Psoas muscle (tissue), 7 donors: ENCODE measurements at regions not wholly inside any gene's neighbourhood (a gene's known extent, or its start where the extent isn't known, plus 50 kb on each side); places are given as distances from the start of the nearest gene placed in this dataset.

Experiments
- ATAC-seq, 4 donors: fragments of 200-7000 bp; cut with Tn5 transposase; one replicate each; pipeline ENCODE4 v1.9.1; 2020; ENCODE audit warnings: moderate library complexity in 3 of 4, mild to moderate bottlenecking in 2 of 4
- DNase-seq, 2 donors: peaks; one replicate each; pipeline ENCODE4 v3.0.0-alpha.2; 2020
- H3K27ac ChIP-seq: fragments of 200-600 bp; one replicate; pipeline ENCODE4 v1.8.0; 2022
- H3K27me3 ChIP-seq, 3 donors: fragments of 200-600 bp in 1 of 3; one replicate each; pipeline versions ENCODE4 v1.6.1 to v1.8.0; 2013 to 2022; ENCODE audit warnings: low read length in 2 of 3, mild to moderate bottlenecking in 2 of 3, moderate library complexity in 1 of 3; ENCODE audit not compliant: insufficient read depth in 3 of 3
- H3K36me3 ChIP-seq, 2 donors: fragments of 200-600 bp in 1 of 2; one replicate each; pipeline versions ENCODE4 v1.6.1 to v1.8.0; 2013 to 2022; ENCODE audit warnings: low read depth in 1 of 2, mild to moderate bottlenecking in 1 of 2, moderate library complexity in 1 of 2; ENCODE audit not compliant: insufficient read depth in 1 of 2
- H3K4me1 ChIP-seq: fragments of 200-600 bp; one replicate; pipeline ENCODE4 v1.8.0; 2022
- H3K4me3 ChIP-seq: fragments of 200-600 bp; one replicate; pipeline ENCODE4 v1.8.0; 2022; ENCODE audit warnings: mild to moderate bottlenecking
- H3K9me3 ChIP-seq: fragments of 200-600 bp; one replicate; pipeline ENCODE4 v1.8.0; 2022
- WGBS, 3 donors: extraction: QIAGEN DNeasy Blood & Tissue Kit; methylation state at CpG; one replicate each; pipeline versions ENCODE4 v1.1.6 to v1.1.7; 2013; 5-methylcytosine and 5-hydroxymethylcytosine counted together
- intact Hi-C, 2 donors: fragments of 100-400 bp; cut with DNase I; formaldehyde crosslinking; loops; one replicate each; pipeline versions ENCODE4 v1.11.0 to v1.14.2; 2022
- TF ChIP-seq, protein P1 (sequence below): fragments of 200-600 bp; IDR thresholded peaks from one replicate; pipeline ENCODE4 v1.8.0; 2022; ENCODE audit warnings: antibody characterized with exemption
- donor health status: healthy with polysubstance abuse.
- donor health status: DM: no; HTN: no; CAD: no; lungs with moderate emphysema.
- donor health status: Bipolar disorder and iron deficiency.
- donor health status: healthy.
- donor health status: DM: yes; HTN: yes; CAD: no.
- donor health status: DM: no; HTN: no; CAD: no.
- donor health status: DM: yes; HTN: yes; CAD: no.

DNA sequence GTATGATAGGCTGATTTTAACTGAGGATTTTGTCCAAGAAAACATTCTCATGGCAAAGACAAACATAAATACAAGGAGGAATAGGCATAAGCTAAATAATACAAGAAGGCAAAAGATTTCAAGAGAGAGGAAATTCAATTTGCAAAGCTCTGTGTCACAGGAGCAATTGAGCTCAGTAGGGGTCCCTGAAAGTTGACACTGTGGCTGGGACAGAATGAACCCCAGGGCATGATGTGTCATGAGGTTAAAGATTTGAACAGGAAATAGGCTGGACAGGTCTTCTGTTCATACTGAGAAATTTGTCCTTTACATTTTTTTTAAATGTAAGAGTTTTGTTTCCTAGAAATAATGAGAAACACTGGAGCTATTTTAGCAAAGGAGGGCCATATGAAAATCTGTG, 555.4 kb upstream of the NEGR1 start:
- Histone ChIP-seq H3K36me3 (no peaks in the 10 kb centered on the region), H3K27me3 (no peaks in the 10 kb centered on the region), H3K4me3 (no peak overlapping the region), H3K9me3 (peaks cover 7% of the 10 kb centered on the region), H3K27ac (no peak overlapping the region), H3K4me1 (no peaks in the 10 kb centered on the region)
- intact Hi-C loops: no loop called here
- DNase-seq (no peak), ATAC-seq (no peak)
- TF ChIP-seq, protein P1, sequence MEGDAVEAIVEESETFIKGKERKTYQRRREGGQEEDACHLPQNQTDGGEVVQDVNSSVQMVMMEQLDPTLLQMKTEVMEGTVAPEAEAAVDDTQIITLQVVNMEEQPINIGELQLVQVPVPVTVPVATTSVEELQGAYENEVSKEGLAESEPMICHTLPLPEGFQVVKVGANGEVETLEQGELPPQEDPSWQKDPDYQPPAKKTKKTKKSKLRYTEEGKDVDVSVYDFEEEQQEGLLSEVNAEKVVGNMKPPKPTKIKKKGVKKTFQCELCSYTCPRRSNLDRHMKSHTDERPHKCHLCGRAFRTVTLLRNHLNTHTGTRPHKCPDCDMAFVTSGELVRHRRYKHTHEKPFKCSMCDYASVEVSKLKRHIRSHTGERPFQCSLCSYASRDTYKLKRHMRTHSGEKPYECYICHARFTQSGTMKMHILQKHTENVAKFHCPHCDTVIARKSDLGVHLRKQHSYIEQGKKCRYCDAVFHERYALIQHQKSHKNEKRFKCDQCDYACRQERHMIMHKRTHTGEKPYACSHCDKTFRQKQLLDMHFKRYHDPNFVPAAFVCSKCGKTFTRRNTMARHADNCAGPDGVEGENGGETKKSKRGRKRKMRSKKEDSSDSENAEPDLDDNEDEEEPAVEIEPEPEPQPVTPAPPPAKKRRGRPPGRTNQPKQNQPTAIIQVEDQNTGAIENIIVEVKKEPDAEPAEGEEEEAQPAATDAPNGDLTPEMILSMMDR: no peak

DNA sequence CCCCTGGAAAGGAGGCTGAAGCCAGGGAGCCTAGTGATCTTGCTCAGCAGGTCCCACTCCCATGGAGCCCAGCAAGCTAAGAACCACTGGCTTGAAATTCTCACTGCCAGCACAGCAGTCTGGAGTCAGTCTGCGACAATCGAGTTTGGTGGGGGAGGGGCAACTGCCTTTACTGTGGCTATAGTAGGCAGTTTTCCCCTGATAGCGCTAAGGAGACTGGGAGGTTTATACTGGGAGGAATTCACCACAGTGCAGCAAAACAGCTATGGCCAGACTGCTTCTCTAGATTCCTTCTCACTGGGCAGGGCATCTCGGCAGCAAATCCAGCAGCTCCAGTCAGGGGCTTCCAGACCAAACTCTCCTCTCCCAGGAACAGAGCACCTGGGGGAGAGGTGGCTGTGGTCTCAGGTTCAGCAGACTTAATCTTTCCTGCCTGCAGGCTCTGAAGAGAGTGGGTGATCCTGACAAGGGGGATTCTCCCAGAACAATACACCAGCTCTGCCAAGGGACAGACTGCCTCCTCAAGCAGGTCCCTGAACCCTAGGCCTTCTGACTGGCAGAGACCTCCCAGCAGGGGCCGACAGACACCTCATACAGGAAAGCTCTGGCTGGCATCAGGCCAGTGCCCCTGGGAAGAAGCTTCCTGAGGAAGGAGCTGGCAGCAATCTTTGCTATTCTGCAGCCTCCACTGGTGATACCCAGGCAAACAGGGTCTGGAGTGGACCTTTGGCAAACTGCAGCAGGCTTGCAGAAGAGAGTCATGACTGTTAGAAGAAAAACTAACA, 548.5 kb upstream of the NEGR1 start:
- H3K9me3 ChIP-seq: peaks cover 7% of the 10 kb centered on the region

DNA sequence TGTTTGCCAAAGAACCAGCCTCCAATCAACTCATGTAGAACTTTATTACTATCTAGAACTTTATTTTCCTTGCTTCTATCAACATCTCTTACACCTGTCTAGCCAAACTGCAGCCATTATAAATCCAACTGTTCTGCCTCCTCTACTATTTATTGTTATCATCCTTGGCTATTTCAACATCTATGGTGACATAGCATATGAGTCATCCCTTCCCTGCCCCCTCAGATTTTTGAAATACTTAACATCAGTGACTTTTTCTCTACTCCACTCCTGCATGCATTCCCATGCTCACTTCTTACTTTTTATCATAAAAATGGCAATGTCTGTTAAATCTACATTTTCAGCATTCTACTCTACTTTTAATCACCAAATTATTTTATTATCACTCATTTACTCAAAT, 544.9 kb upstream of the NEGR1 start:
- H3K9me3 ChIP-seq: peaks cover 4% of the 10 kb centered on the region
- TF ChIP-seq, protein P1: no peak
- intact Hi-C loops: no loop called here
- no peaks in the 10 kb centered on the region for H3K27me3 ChIP-seq
- no peak for DNase-seq
- H3K36me3 ChIP-seq: no peaks in the 10 kb centered on the region
- H3K4me3 ChIP-seq: no peak overlapping the region
- no peaks in the 10 kb centered on the region for H3K4me1 ChIP-seq
- no peak overlapping the region for H3K27ac ChIP-seq
- no peak for ATAC-seq

More for the DNA sequence above, 548.5 kb upstream of the NEGR1 start:
- no peaks in the 10 kb centered on the region for H3K27me3 ChIP-seq
- WGBS, 3 donors: 58 to 70% (median 66%) methylated on average over 5 of the region's 5 CpGs
- no peak for DNase-seq
- ATAC-seq: no peak
- intact Hi-C loops: no loop called here
- TF ChIP-seq, protein P1: no peak
- no peak overlapping the region for H3K4me3 ChIP-seq
- H3K27ac ChIP-seq: no peak overlapping the region
- H3K4me1 ChIP-seq: no peaks in the 10 kb centered on the region
- H3K36me3 ChIP-seq: no peaks in the 10 kb centered on the region

DNA sequence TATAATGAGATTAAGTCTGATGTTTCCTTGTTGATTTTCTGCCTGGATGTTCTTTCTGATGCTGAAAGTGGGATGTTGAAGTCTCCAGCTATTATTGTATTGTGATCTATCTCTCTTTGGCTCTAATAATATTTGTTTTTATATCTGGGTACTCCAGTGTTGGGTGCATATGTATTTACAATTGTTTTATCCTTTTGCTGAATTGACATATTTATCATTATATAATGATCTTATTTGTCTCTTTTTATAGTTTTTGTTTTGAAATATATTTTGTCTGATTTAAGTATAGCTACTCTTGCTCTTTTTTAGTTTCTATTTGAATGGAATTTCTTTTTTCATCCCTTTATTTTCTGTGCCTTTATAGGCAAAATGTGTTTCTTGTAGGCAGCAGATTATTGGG, 522.2 kb upstream of the NEGR1 start:
- ATAC-seq (no peak), DNase-seq (no peak)
- Histone ChIP-seq H3K36me3 (no peaks in the 10 kb centered on the region), H3K4me3 (no peak overlapping the region), H3K4me1 (no peaks in the 10 kb centered on the region), H3K9me3 (no peaks in the 10 kb centered on the region), H3K27me3 (no peaks in the 10 kb centered on the region), H3K27ac (no peak overlapping the region)
- intact Hi-C loops: no loop called here
- TF ChIP-seq, protein P1: no peak

DNA sequence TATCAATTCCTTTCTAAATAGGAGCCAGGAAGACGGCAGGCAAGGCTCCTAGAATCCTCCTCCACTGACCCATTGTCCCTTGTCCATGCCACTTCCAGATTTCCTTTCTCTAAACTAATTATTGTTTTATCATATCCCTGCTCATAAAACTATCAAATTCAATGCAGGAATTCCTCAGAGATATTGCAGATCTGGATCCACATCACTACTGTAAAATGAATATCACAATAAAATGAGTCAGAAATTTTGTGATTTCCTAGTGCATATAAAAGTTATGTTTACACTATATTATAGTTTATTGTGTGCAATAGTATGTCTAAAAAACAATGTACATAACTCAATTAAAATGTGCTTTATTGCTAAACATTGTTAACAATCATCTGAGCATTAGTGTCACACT, 498.7 kb upstream of the NEGR1 start:
- TF ChIP-seq, protein P1: no peak
- no peaks in the 10 kb centered on the region for H3K36me3 ChIP-seq
- no peaks in the 10 kb centered on the region for H3K27me3 ChIP-seq
- 61 to 66% (median 62%) methylated on average over 1 of the region's 1 CpG for WGBS, 3 donors
- no peaks in the 10 kb centered on the region for H3K4me1 ChIP-seq
- H3K9me3 ChIP-seq: no peaks in the 10 kb centered on the region
- no peak overlapping the region for H3K27ac ChIP-seq
- intact Hi-C loops: no loop called here
- DNase-seq (no peak), ATAC-seq (no peak)
- H3K4me3 ChIP-seq: no peak overlapping the region
